Ovary (tissue), 7 donors: ENCODE measurements at regions not wholly inside any gene's neighbourhood (a gene's known extent, or its start where the extent isn't known, plus 50 kb on each side); places are given as distances from the start of the nearest gene placed in this dataset.

ENCODE experiments used
- DNase-seq, 5 donors: peaks; one replicate each; pipeline ENCODE4 v3.0.0-alpha.2; 2019 to 2020
- H3K27ac ChIP-seq, 2 donors: fragments of 200-600 bp; one replicate each; pipeline versions ENCODE4 v1.5.1 to v1.8.0; 2019 to 2022
- H3K27me3 ChIP-seq: fragments of 200-600 bp; one replicate; pipeline ENCODE4 v1.8.0; 2022
- H3K36me3 ChIP-seq: fragments of 200-600 bp; sonication (generic); one replicate; pipeline ENCODE4 v1.5.1; 2019
- H3K4me1 ChIP-seq: one replicate; pipeline ENCODE4 v1.8.1; 2013; ENCODE audit warnings: mild to moderate bottlenecking, moderate library complexity; ENCODE audit not compliant: insufficient read depth
- H3K4me3 ChIP-seq: fragments of 200-600 bp; sonication (generic); one replicate; pipeline ENCODE4 v1.5.1; 2017
- H3K9me3 ChIP-seq, 2 donors: fragments of 200-600 bp in 1 of 2; sonication (generic) in 1 of 2; one replicate each; pipeline versions ENCODE4 v1.5.1 to v1.8.1; 2013 to 2019; ENCODE audit warnings: mild to moderate bottlenecking in 1 of 2, moderate library complexity in 1 of 2
- CTCF ChIP-seq, 3 donors: fragments of 450-650 bp in 2 of 3; fragments of 200-600 bp in 1 of 3; IDR thresholded peaks; one replicate each; pipeline versions ENCODE4 v1.5.1 to v1.8.0; 2016 to 2022; ENCODE audit warnings: antibody characterized with exemption in 3 of 3, mild to moderate bottlenecking in 1 of 3
- EP300 ChIP-seq: sonication (generic); formaldehyde crosslinking; IDR thresholded peaks from one replicate; pipeline ENCODE4 v1.6.1; 2017; ENCODE audit warnings: antibody characterized with exemption
- POLR2A ChIP-seq: fragments of 450-650 bp; IDR thresholded peaks from one replicate; pipeline ENCODE4 v1.6.1; 2017; ENCODE audit warnings: antibody characterized with exemption, mild to moderate bottlenecking, moderate library complexity
- WGBS, 3 donors: extraction: QIAGEN DNeasy Blood & Tissue Kit in 1 of 3; methylation state at CpG; one replicate each; pipeline versions ENCODE4 v1.1.5 to v1.1.7; 2013 to 2017; 5-methylcytosine and 5-hydroxymethylcytosine counted together
- intact Hi-C, 4 donors: fragments of 100-400 bp; cut with DNase I; formaldehyde crosslinking; loops; one replicate each; pipeline versions ENCODE4 v1.11.0 to v1.15.1; 2022 to 2023
- donor health status: DM: no; HTN: no; CAD: no; lungs with moderate emphysema.
- donor health status: DM: no; HTN: no; CAD: no.
- donor health status: Bipolar disorder and iron deficiency.
- donor health status: DM: no; HTN: no; CAD: no.
- donor health status: DM: yes; HTN: yes; CAD: no.

- no peak for DNase-seq
- no peak for TF ChIP-seq CTCF (IDR thresholded peaks at IDR 0.05)
- no peak for TF ChIP-seq EP300
- no peak for TF ChIP-seq POLR2A
- Histone ChIP-seq H3K27me3 (no peaks in the 10 kb centered on the region), H3K9me3 (no peaks in the 10 kb centered on the region), H3K27ac (no peak overlapping the region), H3K36me3 (no peaks in the 10 kb centered on the region), H3K4me1 (no peaks in the 10 kb centered on the region), H3K4me3 (no peak overlapping the region)
- intact Hi-C loops, result no loop called here
These were observed 951.2 kb downstream of the PCDH18 start for GRCh38 chr4:136581119-136581518.

GRCh38 chr4:136575146-136575545 lies 957.1 kb downstream of the PCDH18 start:
- no peak for DNase-seq
- no peaks in the 10 kb centered on the region for H3K4me1 ChIP-seq
- intact Hi-C loops, result no loop called here
- H3K27me3 ChIP-seq, result no peaks in the 10 kb centered on the region
- TF ChIP-seq EP300, result no peak
- no peak for TF ChIP-seq POLR2A
- TF ChIP-seq CTCF (IDR thresholded peaks at IDR 0.05), result no peak
- H3K4me3 ChIP-seq, result no peak overlapping the region
- no peaks in the 10 kb centered on the region for H3K9me3 ChIP-seq
- no peak overlapping the region for H3K27ac ChIP-seq
- no peaks in the 10 kb centered on the region for H3K36me3 ChIP-seq

GRCh38 chr4:136573460-136573859 lies 958.8 kb downstream of the PCDH18 start:
- H3K4me3 ChIP-seq, result no peak overlapping the region
- no peaks in the 10 kb centered on the region for H3K9me3 ChIP-seq
- H3K27me3 ChIP-seq, result no peaks in the 10 kb centered on the region
- DNase-seq, result no peak
- TF ChIP-seq POLR2A (no peak), CTCF (IDR thresholded peaks at IDR 0.05) (no peak), EP300 (no peak)
- H3K36me3 ChIP-seq, result no peaks in the 10 kb centered on the region
- H3K4me1 ChIP-seq, result no peaks in the 10 kb centered on the region
- no peak overlapping the region for H3K27ac ChIP-seq
- WGBS, 3 donors, result 16 to 31% (median 25%) methylated on average over 4 of the region's 4 CpGs
- intact Hi-C loops, result no loop called here

GRCh38 chr4:136571315-136571714 lies 961.0 kb downstream of the PCDH18 start:
- Histone ChIP-seq H3K4me3 (no peak overlapping the region), H3K27me3 (no peaks in the 10 kb centered on the region), H3K27ac (no peak overlapping the region), H3K36me3 (no peaks in the 10 kb centered on the region), H3K4me1 (no peaks in the 10 kb centered on the region), H3K9me3 (no peaks in the 10 kb centered on the region)
- DNase-seq, result no peak
- WGBS, 3 donors, result 74 to 87% (median 83%) methylated on average over 3 of the region's 3 CpGs
- intact Hi-C loops, result no loop called here
- TF ChIP-seq POLR2A (no peak), EP300 (no peak), CTCF (IDR thresholded peaks at IDR 0.05) (no peak)

GRCh38 chr4:136562834-136563233 lies 969.5 kb downstream of the PCDH18 start:
- no peak for DNase-seq
- WGBS, 3 donors, result 75 to 88% (median 79%) methylated on average over 1 of the region's 1 CpG
- Histone ChIP-seq H3K36me3 (no peaks in the 10 kb centered on the region), H3K4me3 (no peak overlapping the region), H3K4me1 (no peaks in the 10 kb centered on the region), H3K27ac (no peak overlapping the region), H3K9me3 (no peaks in the 10 kb centered on the region), H3K27me3 (no peaks in the 10 kb centered on the region)
- TF ChIP-seq EP300 (no peak), POLR2A (no peak), CTCF (IDR thresholded peaks at IDR 0.05) (no peak)
- intact Hi-C loops, result no loop called here
